Spleen (tissue), 11 donors: ENCODE measurements at regions not wholly inside any gene's neighbourhood (a gene's known extent, or its start where the extent isn't known, plus 50 kb on each side); places are given as distances from the start of the nearest gene placed in this dataset.

Experiments used
- DNase-seq: peaks from one replicate; pipeline ENCODE4 v3.0.0-alpha.2; 2020
- H3K27ac ChIP-seq, 8 donors: fragments of 200-600 bp; sonication (generic) in 7 of 8; 1 replicate in 4 of 8; 2 replicates in 4 of 8; pipeline versions ENCODE4 v1.5.0 to v1.8.0; 2016 to 2021; ENCODE audit warnings: inconsistent platforms in 4 of 8, mild to moderate bottlenecking in 4 of 8, moderate library complexity in 1 of 8
- H3K27me3 ChIP-seq, 7 donors: fragments of 200-600 bp; sonication (generic) in 6 of 7; replicated peaks in 1 of 7; 1 replicate in 4 of 7; 2 replicates in 3 of 7; pipeline versions ENCODE4 v1.5.0 to v1.8.0; 2016 to 2021; ENCODE audit warnings: inconsistent platforms in 3 of 7, mild to moderate bottlenecking in 1 of 7
- H3K36me3 ChIP-seq, 6 donors: fragments of 200-600 bp; sonication (generic) in 5 of 6; 1 replicate in 4 of 6; 2 replicates in 2 of 6; pipeline versions ENCODE4 v1.5.0 to v1.8.0; 2016 to 2021; ENCODE audit warnings: inconsistent platforms in 2 of 6
- H3K4me1 ChIP-seq, 6 donors: fragments of 200-600 bp; sonication (generic) in 5 of 6; 1 replicate in 3 of 6; 2 replicates in 3 of 6; pipeline versions ENCODE4 v1.5.0 to v1.8.0; 2016 to 2021; ENCODE audit warnings: inconsistent platforms in 3 of 6
- H3K4me3 ChIP-seq, 8 donors: fragments of 200-600 bp; sonication (generic) in 7 of 8; 1 replicate in 4 of 8; 2 replicates in 4 of 8; pipeline versions ENCODE4 v1.5.0 to v1.8.0; 2016 to 2021; ENCODE audit warnings: inconsistent platforms in 4 of 8, mild to moderate bottlenecking in 4 of 8, moderate library complexity in 2 of 8
- H3K9me3 ChIP-seq, 8 donors: fragments of 200-600 bp; sonication (generic) in 7 of 8; 1 replicate in 4 of 8; 2 replicates in 4 of 8; pipeline versions ENCODE4 v1.5.0 to v1.8.0; 2016 to 2021; ENCODE audit warnings: inconsistent platforms in 4 of 8
- CTCF ChIP-seq, 11 experiments: fragments of 200-600 bp in 7 of 11; fragments of 450-650 bp in 4 of 11; sonication (generic) in 4 of 11; IDR thresholded peaks in 8 of 11; conservative IDR thresholded peaks in 3 of 11; 1 replicate in 7 of 11; 2 replicates in 4 of 11; pipeline versions ENCODE4 v1.4.0 to v1.8.0; 2016 to 2021; ENCODE audit warnings: antibody characterized with exemption in 11 of 11, inconsistent platforms in 4 of 11, mild to moderate bottlenecking in 1 of 11
- POLR2A ChIP-seq, 3 donors: fragments of 450-650 bp; IDR thresholded peaks; one replicate each; pipeline ENCODE4 v1.5.1; 2017; ENCODE audit warnings: antibody characterized with exemption in 3 of 3, mild to moderate bottlenecking in 1 of 3
- POLR2AphosphoS5 ChIP-seq, 3 donors: sonication (generic); formaldehyde crosslinking; IDR thresholded peaks; one replicate each; pipeline ENCODE4 v1.5.1; 2017; ENCODE audit warnings: antibody characterized with exemption in 3 of 3
- WGBS, 5 donors: extraction: QIAGEN DNeasy Blood & Tissue Kit in 3 of 5; methylation state at CpG; one replicate each; pipeline versions ENCODE4 v1.1.5 to v1.1.7; 2013 to 2018; 5-methylcytosine and 5-hydroxymethylcytosine counted together
- intact Hi-C: fragments of 100-400 bp; cut with DNase I; formaldehyde crosslinking; loops from one replicate; pipeline ENCODE4 v1.15.0; 2023; ENCODE audit warnings: low total_unique reads
- donor health status: healthy with polysubstance abuse.
- donor health status: DM: no; HTN: no; CAD: no; lungs with moderate emphysema.
- donor health status: DM: no; HTN: no; CAD: no.
- donor health status: Bipolar disorder and iron deficiency.
- donor health status: healthy.
- donor health status: DM: no; HTN: no; CAD: no.
- donor health status: DM: yes; HTN: yes; CAD: no.

GRCh38 chr13:22934744-22935523, 245.8 kb upstream of the SGCG start:
- Histone ChIP-seq H3K27me3 (no peaks in the 10 kb centered on the region), H3K4me1 (no peaks in the 10 kb centered on the region), H3K4me3 (no peak overlapping the region), H3K36me3 (no peaks in the 10 kb centered on the region), H3K27ac (no peak overlapping the region), H3K9me3 (peaks cover 0 to 6% (median 0%) of the 10 kb centered on the region in 8 donors)
- WGBS, 5 donors, result 77 to 94% (median 92%) methylated on average over 6 to 24 of the region's 25 CpGs
- intact Hi-C loops, result no loop called here
- DNase-seq, result no peak
- TF ChIP-seq POLR2AphosphoS5 (IDR thresholded peaks at IDR 0.05) (no peak), POLR2A (IDR thresholded peaks at IDR 0.05) (no peak), CTCF (IDR thresholded peaks at IDR 0.05 in 8 of 11, conservative IDR thresholded peaks at IDR 0.05 in 3 of 11) (no peak)

- Histone ChIP-seq H3K27me3 (no peaks in the 10 kb centered on the region), H3K4me3 (no peak overlapping the region), H3K27ac (no peak overlapping the region), H3K9me3 (peaks cover 0 to 6% (median 0%) of the 10 kb centered on the region in 8 donors), H3K36me3 (no peaks in the 10 kb centered on the region), H3K4me1 (no peaks in the 10 kb centered on the region)
- 74 to 89% (median 79%) methylated on average over 11 of the region's 11 CpGs for WGBS, 5 donors
- TF ChIP-seq POLR2AphosphoS5 (IDR thresholded peaks at IDR 0.05) (no peak), CTCF (IDR thresholded peaks at IDR 0.05 in 8 of 11, conservative IDR thresholded peaks at IDR 0.05 in 3 of 11) (no peak), POLR2A (IDR thresholded peaks at IDR 0.05) (no peak)
- intact Hi-C loops, result no loop called here
- no peak for DNase-seq
These were observed 244.6 kb upstream of the SGCG start for GRCh38 chr13:22936228-22936627.

GRCh38 chr13:22937241-22937640, 243.5 kb upstream of the SGCG start:
- intact Hi-C loops, result no loop called here
- peaks cover 0 to 6% (median 0%) of the 10 kb centered on the region in 8 donors for H3K9me3 ChIP-seq
- no peak for DNase-seq

More at GRCh38 chr13:22937241-22937640, 243.5 kb upstream of the SGCG start:
- WGBS, 5 donors, result 87 to 98% (median 95%) methylated on average over 8 to 13 of the region's 13 CpGs
- TF ChIP-seq POLR2AphosphoS5 (IDR thresholded peaks at IDR 0.05), result no peak
- no peak for TF ChIP-seq CTCF (IDR thresholded peaks at IDR 0.05 in 8 of 11, conservative IDR thresholded peaks at IDR 0.05 in 3 of 11)
- TF ChIP-seq POLR2A (IDR thresholded peaks at IDR 0.05), result no peak
- Histone ChIP-seq H3K36me3 (no peaks in the 10 kb centered on the region), H3K4me1 (no peaks in the 10 kb centered on the region), H3K27me3 (no peaks in the 10 kb centered on the region), H3K4me3 (no peak overlapping the region), H3K27ac (no peak overlapping the region)
